ENCODE measurements at regions not wholly inside any gene's neighbourhood (a gene's known extent, or its start where the extent isn't known, plus 50 kb on each side); places are given as distances from the start of the nearest gene placed in this dataset.
A peak's percentile ranks its signal among the peaks of the same experiment; 100 is the strongest.

GRCh38 chr4:123896446-123897071, 500.0 kb downstream of the SPRY1 start:
- TF ChIP-seq GATA1 (IDR thresholded peaks at IDR 0.05; ENCODE audit: low read depth, low read length) (no peak), POLR2A (IDR thresholded peaks at IDR 0.05; ENCODE audit: low read length) (no peak)
- DNase-seq: no peak

- no peak for DNase-seq
- TF ChIP-seq GATA1 (IDR thresholded peaks at IDR 0.05; ENCODE audit: low read depth, low read length): no peak
- no peak for TF ChIP-seq POLR2A (IDR thresholded peaks at IDR 0.05; ENCODE audit: low read length)
These were observed 502.5 kb downstream of the SPRY1 start for GRCh38 chr4:123898946-123899666.

- no peak for TF ChIP-seq GATA1 (IDR thresholded peaks at IDR 0.05; ENCODE audit: low read depth, low read length)
- TF ChIP-seq POLR2A (IDR thresholded peaks at IDR 0.05; ENCODE audit: low read length): no peak
- DNase-seq: no peak
These were observed 508.3 kb downstream of the SPRY1 start for GRCh38 chr4:123904882-123905281.

DNA sequence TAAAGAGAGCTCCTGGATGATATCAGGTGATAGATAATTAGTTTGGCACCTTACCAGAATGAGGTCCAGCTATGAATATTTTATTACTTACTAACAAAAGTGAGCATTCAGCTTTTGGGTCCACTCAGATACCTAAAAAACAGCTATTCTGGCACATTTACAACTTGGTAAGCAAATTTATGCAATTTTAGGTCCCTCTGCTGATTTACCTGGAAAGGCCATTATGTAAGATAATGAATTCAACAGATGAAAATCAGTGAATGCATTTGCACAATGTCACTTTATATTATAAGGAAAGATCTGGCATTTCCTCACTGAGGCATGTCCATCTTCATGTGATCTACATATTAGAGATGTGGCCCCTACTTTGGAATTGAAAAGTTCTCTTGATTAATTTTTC, 517.0 kb downstream of the SPRY1 start:
- DNase-seq: no peak
- TF ChIP-seq POLR2A (IDR thresholded peaks at IDR 0.05; ENCODE audit: low read length): no peak
- no peak for TF ChIP-seq GATA1 (IDR thresholded peaks at IDR 0.05; ENCODE audit: low read depth, low read length)

- TF ChIP-seq POLR2A (IDR thresholded peaks at IDR 0.05; ENCODE audit: low read length): no peak
- TF ChIP-seq GATA1 (IDR thresholded peaks at IDR 0.05; ENCODE audit: low read depth, low read length): no peak
- DNase-seq: no peak
These were observed 520.2 kb downstream of the SPRY1 start for GRCh38 chr4:123916821-123917220.

DNA sequence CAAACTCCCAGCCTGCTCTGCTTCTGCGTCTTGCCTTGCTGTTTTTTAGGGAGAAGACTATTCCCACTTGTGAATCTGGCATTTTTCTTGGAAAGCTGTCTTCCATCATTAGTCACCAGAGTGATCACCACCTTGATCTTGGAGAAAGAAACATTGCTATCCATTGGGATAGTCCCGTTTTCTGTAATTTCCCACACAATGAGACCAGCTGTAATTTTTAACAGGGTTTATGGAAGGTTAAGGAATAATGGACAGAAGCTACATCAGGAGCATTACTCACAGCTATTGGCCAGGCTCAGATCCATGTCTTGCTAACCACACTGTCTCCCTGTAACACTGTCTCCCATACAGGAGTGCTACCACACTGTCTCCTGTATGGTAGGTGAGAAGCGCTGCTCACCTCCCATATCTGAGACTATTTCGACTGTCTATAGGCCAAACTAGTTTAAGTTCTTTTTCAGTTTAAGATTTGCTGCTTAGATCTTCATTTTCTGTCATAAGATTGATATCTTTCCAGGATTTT, 523.0 kb downstream of the SPRY1 start:
- no peak for DNase-seq

DNA sequence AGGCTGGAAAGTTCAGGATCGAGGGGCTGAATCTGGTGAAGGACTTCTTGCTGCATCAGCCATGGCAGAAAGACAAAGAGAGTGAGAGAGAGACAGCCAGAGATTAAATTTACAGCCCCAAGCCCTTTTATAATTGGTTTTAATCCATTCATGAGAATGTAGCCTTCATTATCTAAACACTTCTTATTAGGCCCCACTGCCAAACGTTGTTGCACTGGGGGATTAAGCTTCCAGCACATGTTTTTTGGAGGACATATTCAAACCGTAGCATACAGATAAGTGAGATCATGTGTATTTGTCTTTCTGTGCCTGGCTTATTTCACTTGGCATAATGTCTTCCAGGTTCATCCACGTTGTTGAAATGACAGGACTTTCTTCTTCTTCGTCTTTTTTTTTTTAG, 524.7 kb downstream of the SPRY1 start:
- no peak for DNase-seq
- TF ChIP-seq POLR2A (IDR thresholded peaks at IDR 0.05; ENCODE audit: low read length) (no peak), GATA1 (IDR thresholded peaks at IDR 0.05; ENCODE audit: low read depth, low read length) (no peak)

More for the DNA sequence above, 523.0 kb downstream of the SPRY1 start:
- TF ChIP-seq GATA1 (IDR thresholded peaks at IDR 0.05; ENCODE audit: low read depth, low read length) (no peak), POLR2A (IDR thresholded peaks at IDR 0.05; ENCODE audit: low read length) (no peak)

DNA sequence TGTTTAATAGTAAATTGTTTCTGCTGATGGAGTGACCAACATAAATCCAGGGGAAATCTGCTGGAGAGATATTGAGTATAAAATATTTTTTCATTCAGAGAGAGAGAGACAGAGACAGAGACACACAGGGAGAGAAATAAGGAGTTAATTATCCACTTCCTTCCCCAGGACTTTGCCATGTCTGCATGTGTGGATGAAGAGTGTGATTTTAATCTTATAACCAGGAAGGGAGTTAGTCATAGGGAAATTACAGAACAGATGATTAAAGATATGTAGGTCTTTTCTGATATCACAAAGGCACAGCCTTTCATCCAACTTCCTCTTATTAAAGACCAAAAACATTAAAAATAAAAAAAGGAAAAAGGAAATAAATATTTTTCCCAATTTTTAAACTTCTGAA, 526.3 kb downstream of the SPRY1 start:
- DNase-seq: no peak
- no peak for TF ChIP-seq GATA1 (IDR thresholded peaks at IDR 0.05; ENCODE audit: low read depth, low read length)
- no peak for TF ChIP-seq POLR2A (IDR thresholded peaks at IDR 0.05; ENCODE audit: low read length)

DNA sequence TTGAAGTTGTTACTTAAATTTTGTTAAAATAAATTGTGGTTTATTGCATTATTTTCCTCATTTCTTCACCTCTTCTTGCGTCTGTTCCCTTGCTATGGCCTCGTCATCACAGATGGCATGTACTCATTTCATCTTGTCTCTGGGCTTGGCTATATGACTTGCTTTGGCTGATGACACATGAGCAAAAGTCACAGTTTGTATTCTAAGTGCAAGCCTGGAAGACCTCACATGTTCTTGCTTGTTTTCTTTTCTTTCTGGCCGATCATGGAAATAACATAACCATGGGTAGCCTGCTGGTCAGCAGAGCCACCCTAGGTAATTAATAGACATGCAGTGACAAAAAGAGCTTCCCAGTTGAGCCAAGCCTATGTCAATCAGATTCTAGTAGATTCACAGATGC, 527.9 kb downstream of the SPRY1 start:
- DNase-seq: peak in 1 of 2 experiments; percentile 6
- TF ChIP-seq POLR2A (IDR thresholded peaks at IDR 0.05; ENCODE audit: low read length): no peak
- TF ChIP-seq GATA1 (IDR thresholded peaks at IDR 0.05; ENCODE audit: low read depth, low read length): no peak

GRCh38 chr4:123929565-123929964, 533.0 kb downstream of the SPRY1 start:
- DNase-seq: no peak
- no peak for TF ChIP-seq POLR2A (IDR thresholded peaks at IDR 0.05; ENCODE audit: low read length)

- TF ChIP-seq GATA1 (IDR thresholded peaks at IDR 0.05; ENCODE audit: low read depth, low read length) (no peak), POLR2A (IDR thresholded peaks at IDR 0.05; ENCODE audit: low read length) (no peak)
- no peak for DNase-seq
These were observed 534.4 kb downstream of the SPRY1 start for GRCh38 chr4:123930996-123931395.

- TF ChIP-seq GATA1 (IDR thresholded peaks at IDR 0.05; ENCODE audit: low read depth, low read length) (no peak), POLR2A (IDR thresholded peaks at IDR 0.05; ENCODE audit: low read length) (no peak)
- no peak for DNase-seq
These were observed 537.5 kb downstream of the SPRY1 start for GRCh38 chr4:123934096-123934495.

GRCh38 chr4:123936621-123937043, 540.0 kb downstream of the SPRY1 start:
- no peak for DNase-seq
- TF ChIP-seq POLR2A (IDR thresholded peaks at IDR 0.05; ENCODE audit: low read length): no peak
- TF ChIP-seq GATA1 (IDR thresholded peaks at IDR 0.05; ENCODE audit: low read depth, low read length): no peak

- TF ChIP-seq POLR2A (IDR thresholded peaks at IDR 0.05; ENCODE audit: low read length) (no peak), GATA1 (IDR thresholded peaks at IDR 0.05; ENCODE audit: low read depth, low read length) (no peak)
- DNase-seq: no peak
These were observed 541.0 kb downstream of the SPRY1 start for GRCh38 chr4:123937581-123937980.

- TF ChIP-seq GATA1 (IDR thresholded peaks at IDR 0.05; ENCODE audit: low read depth, low read length): no peak
- no peak for TF ChIP-seq POLR2A (IDR thresholded peaks at IDR 0.05; ENCODE audit: low read length)
- peak in 1 of 2 experiments; percentile 33 for DNase-seq
These were observed 543.0 kb downstream of the SPRY1 start for GRCh38 chr4:123939621-123940020.

Measured in erythroblast (primary cell).